Heart left ventricle (tissue), 16 donors: ENCODE measurements at regions not wholly inside any gene's neighbourhood (a gene's known extent, or its start where the extent isn't known, plus 50 kb on each side); places are given as distances from the start of the nearest gene placed in this dataset.

Experiments
- ATAC-seq, 4 donors: fragments of 200-7000 bp; cut with Tn5 transposase; one replicate each; pipeline ENCODE4 v1.9.1; 2020 to 2022; ENCODE audit warnings: moderate library complexity in 4 of 4, mild to moderate bottlenecking in 3 of 4, moderate number of reproducible peaks in 1 of 4
- DNase-seq, 5 donors: peaks; one replicate each; pipeline ENCODE4 v3.0.0-alpha.2; 2020
- H3K27ac ChIP-seq, 12 donors: fragments of 200-600 bp; sonication (generic) in 4 of 12; one replicate each; pipeline versions ENCODE4 v1.5.0 to v1.8.0; 2016 to 2022; ENCODE audit warnings: mild to moderate bottlenecking in 2 of 12
- H3K27me3 ChIP-seq, 9 donors: fragments of 200-600 bp; sonication (generic) in 2 of 9; one replicate each; pipeline versions ENCODE4 v1.5.1 to v1.8.0; 2016 to 2022; ENCODE audit warnings: mild to moderate bottlenecking in 3 of 9
- H3K36me3 ChIP-seq, 9 donors: fragments of 200-600 bp; sonication (generic) in 2 of 9; one replicate each; pipeline versions ENCODE4 v1.5.0 to v1.8.0; 2018 to 2022; ENCODE audit warnings: mild to moderate bottlenecking in 2 of 9
- H3K4me1 ChIP-seq, 12 donors: fragments of 200-600 bp; sonication (generic) in 4 of 12; one replicate each; pipeline versions ENCODE4 v1.5.0 to v1.8.0; 2016 to 2022; ENCODE audit warnings: mild to moderate bottlenecking in 3 of 12
- H3K4me3 ChIP-seq, 12 donors: fragments of 200-600 bp; sonication (generic) in 4 of 12; one replicate each; pipeline versions ENCODE4 v1.5.0 to v1.8.0; 2017 to 2022; ENCODE audit warnings: mild to moderate bottlenecking in 9 of 12, moderate library complexity in 4 of 12
- H3K9me3 ChIP-seq, 12 donors: fragments of 200-600 bp; sonication (generic) in 4 of 12; one replicate each; pipeline versions ENCODE4 v1.5.0 to v1.8.0; 2016 to 2022; ENCODE audit warnings: mild to moderate bottlenecking in 1 of 12
- CTCF ChIP-seq, 12 donors: fragments of 200-600 bp; sonication (generic) in 4 of 12; IDR thresholded peaks; one replicate each; pipeline versions ENCODE4 v1.5.0 to v1.8.0; 2018 to 2022; ENCODE audit warnings: antibody characterized with exemption in 12 of 12, mild to moderate bottlenecking in 5 of 12
- POLR2A ChIP-seq, 2 donors: fragments of 450-650 bp; IDR thresholded peaks; one replicate each; pipeline ENCODE4 v1.6.1; 2017; ENCODE audit warnings: antibody characterized with exemption in 2 of 2, mild to moderate bottlenecking in 2 of 2, moderate library complexity in 2 of 2
- WGBS, 4 donors: extraction: QIAGEN DNeasy Blood & Tissue Kit in 2 of 4; methylation state at CpG; one replicate each; pipeline versions ENCODE4 v1.1.5 to v1.1.7; 2013 to 2018; 5-methylcytosine and 5-hydroxymethylcytosine counted together
- intact Hi-C, 10 donors: fragments of 100-400 bp; cut with DNase I; formaldehyde crosslinking; loops; one replicate each; pipeline versions ENCODE4 v1.11.1 to v1.14.2; 2022
- donor health status: ischemic (EF 13 %, LVEDD 7.1; RV severe dilation, severe dysfunction).
- donor health status: healthy with polysubstance abuse.
- donor health status: DM: no; HTN: yes; CAD: no.
- donor health status: DM: no; HTN: no; CAD: no.
- donor health status: ischemic (EF 25% LVEDD 6.9; RV normal size, moderate dysfunction).
- donor health status: ischemic (EF 25% LVEDD 5.7; RV mildly dilated, moderate dysfunction).
- donor health status: healthy.
- donor health status: DM: yes; HTN: yes; CAD: no.
- donor health status: ischemic (EF 35%, LVEDD 5.7; RV mildly dilated, moderate dysfunction).
- donor health status: nonischemic (EF 11% LVEDD 7.7; RV severe dilation, severe dysfunction).
- donor health status: DM: yes; HTN: yes; CAD: no.
- donor health status: PGD.
- donor health status: ischemic (EF 29% LVEDD 5.4; RV normal size, mild dysfunction).
- donor health status: nonischemic (EF 23%, LVEDD 6.1; RV moderate dilation, normal function).

- no peaks in the 10 kb centered on the region for H3K27me3 ChIP-seq
- no peak overlapping the region for H3K27ac ChIP-seq
- DNase-seq (no peak), ATAC-seq (no peak)
- no peak overlapping the region for H3K4me3 ChIP-seq
- H3K36me3 ChIP-seq = no peaks in the 10 kb centered on the region
- H3K9me3 ChIP-seq = no peaks in the 10 kb centered on the region
- H3K4me1 ChIP-seq = peaks cover 0 to 65% (median 13%) of the 10 kb centered on the region in 12 donors
- TF ChIP-seq CTCF (IDR thresholded peaks at IDR 0.05) (no peak), POLR2A (IDR thresholded peaks at IDR 0.05) (no peak)
- 91 to 98% (median 96%) methylated on average over 3 of the region's 3 CpGs for WGBS, 4 donors
- intact Hi-C loops = loop anchor here in 1 of 10 donors (5.0 kb wide), 1 partner anchor 35 kb away; no protein-coding TSS in a partner anchor
Measured at GRCh38 chr20:53831812-53832211, 238.2 kb upstream of the ZNF217 start.

GRCh38 chr20:53831228-53831627 is 237.6 kb upstream of the ZNF217 start:
- intact Hi-C loops = loop anchor here in 1 of 10 donors (5.0 kb wide), 1 partner anchor 36 kb away; no protein-coding TSS in a partner anchor

GRCh38 chr20:53829724-53830521 is 236.3 kb upstream of the ZNF217 start:
- intact Hi-C loops = loop anchor here in 4 of 10 donors (2.0 to 10.0 kb wide), 7 partner anchors 37 to 255 kb away; partner anchors contain the start of gene ZNF217 (in 1 of the 4)
- TF ChIP-seq CTCF (IDR thresholded peaks at IDR 0.05) = no peak
- TF ChIP-seq POLR2A (IDR thresholded peaks at IDR 0.05) = no peak
- ATAC-seq = no peak

More at GRCh38 chr20:53831228-53831627, 237.6 kb upstream of the ZNF217 start:
- peak overlapping the region in 1 of 12 donors; percentile 86 for H3K27ac ChIP-seq
- no peak for TF ChIP-seq POLR2A (IDR thresholded peaks at IDR 0.05)
- H3K4me1 ChIP-seq = peaks cover 0 to 69% (median 13%) of the 10 kb centered on the region in 12 donors
- no peaks in the 10 kb centered on the region for H3K9me3 ChIP-seq
- 97 to 100% (median 98%) methylated on average over 5 of the region's 5 CpGs for WGBS, 4 donors
- DNase-seq (no peak), ATAC-seq (no peak)
- H3K27me3 ChIP-seq = no peaks in the 10 kb centered on the region
- H3K36me3 ChIP-seq = no peaks in the 10 kb centered on the region
- no peak overlapping the region for H3K4me3 ChIP-seq

GRCh38 chr20:53829255-53829723 is 235.7 kb upstream of the ZNF217 start:
- H3K36me3 ChIP-seq = no peaks in the 10 kb centered on the region
- no peaks in the 10 kb centered on the region for H3K9me3 ChIP-seq
- WGBS, 4 donors = 30 to 35% (median 32%) methylated on average over 8 of the region's 8 CpGs
- intact Hi-C loops = loop anchor here in 3 of 10 donors (2.0 to 10.0 kb wide), 7 partner anchors 38 to 254 kb away; partner anchors contain the start of gene ZNF217 (in 1 of the 3)
- H3K27me3 ChIP-seq = no peaks in the 10 kb centered on the region
- no peak for DNase-seq
- H3K4me3 ChIP-seq = peak overlapping the region in 10 of 12 donors; percentile 13 to 45 (median 32)
- no peak for TF ChIP-seq POLR2A (IDR thresholded peaks at IDR 0.05)
- no peak for TF ChIP-seq CTCF (IDR thresholded peaks at IDR 0.05)
- H3K4me1 ChIP-seq = peaks cover 0 to 53% (median 13%) of the 10 kb centered on the region in 12 donors
- H3K27ac ChIP-seq = peak overlapping the region; percentile 74 to 93 (median 86)
- ATAC-seq = peak; percentile 53 to 86 (median 71)

More at GRCh38 chr20:53829724-53830521, 236.3 kb upstream of the ZNF217 start:
- Histone ChIP-seq H3K27me3 (no peaks in the 10 kb centered on the region), H3K4me3 (peak overlapping the region in 8 of 12 donors; percentile 11 to 45 (median 32)), H3K4me1 (peaks cover 0 to 59% (median 13%) of the 10 kb centered on the region in 12 donors), H3K9me3 (no peaks in the 10 kb centered on the region), H3K27ac (peak overlapping the region; percentile 74 to 93 (median 86)), H3K36me3 (no peaks in the 10 kb centered on the region)
- DNase-seq = no peak
- WGBS, 4 donors = 34 to 46% (median 36%) methylated on average over 5 of the region's 5 CpGs
